Spinal cord (tissue), 9 donors: ENCODE measurements at regions not wholly inside any gene's neighbourhood (a gene's known extent, or its start where the extent isn't known, plus 50 kb on each side); places are given as distances from the start of the nearest gene placed in this dataset.
A peak's percentile ranks its signal among the peaks of the same experiment; 100 is the strongest.

Experiments used
- DNase-seq, 6 donors: peaks; one replicate each; pipeline versions ENCODE4 v3.0.0 to v3.0.0-alpha.2; 2013 to 2015; ENCODE audit warnings: low spot score in 6 of 6, low read depth in 4 of 6
- H3K27ac ChIP-seq: one replicate; pipeline ENCODE4 v1.5.1; 2013; ENCODE audit warnings: low read depth, low read length, control low read depth
- H3K27me3 ChIP-seq: one replicate; pipeline ENCODE4 v1.6.1; 2013; ENCODE audit warnings: low read length; ENCODE audit not compliant: control insufficient read depth, insufficient read depth
- H3K36me3 ChIP-seq: one replicate; pipeline ENCODE4 v1.6.1; 2013; ENCODE audit warnings: low read length; ENCODE audit not compliant: control insufficient read depth, insufficient read depth
- H3K4me1 ChIP-seq: one replicate; pipeline ENCODE4 v1.6.1; 2013; ENCODE audit warnings: low read length; ENCODE audit not compliant: control insufficient read depth, insufficient read depth
- H3K4me3 ChIP-seq: one replicate; pipeline ENCODE4 v1.5.1; 2013; ENCODE audit warnings: low read depth, low read length, control low read depth
- H3K9me3 ChIP-seq: one replicate; pipeline ENCODE4 v1.6.1; 2013; ENCODE audit warnings: low read length; ENCODE audit not compliant: control insufficient read depth, insufficient read depth
- WGBS: methylation state at CpG from one replicate; pipeline ENCODE4 v1.1.5; 2013; ENCODE audit warnings: missing lambda C conversion rate; ENCODE audit not compliant: insufficient coverage; 5-methylcytosine and 5-hydroxymethylcytosine counted together
- donor health status: healthy.

GRCh38 chr15:88741671-88742070 is 61.6 kb upstream of the ACAN start:
- H3K27ac ChIP-seq = no peak overlapping the region
- H3K36me3 ChIP-seq = no peaks in the 10 kb centered on the region
- no peaks in the 10 kb centered on the region for H3K27me3 ChIP-seq
- WGBS = 44% methylated on average over 31 of the region's 31 CpGs
- peak in 2 of 6 donors; percentile 22 to 24 for DNase-seq
- no peak overlapping the region for H3K4me3 ChIP-seq
- peaks cover 15% of the 10 kb centered on the region for H3K4me1 ChIP-seq
- no peaks in the 10 kb centered on the region for H3K9me3 ChIP-seq

GRCh38 chr15:88742161-88742560 is 61.1 kb upstream of the ACAN start:
- no peak overlapping the region for H3K4me3 ChIP-seq
- no peaks in the 10 kb centered on the region for H3K36me3 ChIP-seq
- WGBS = 79% methylated on average over 4 of the region's 4 CpGs
- no peaks in the 10 kb centered on the region for H3K27me3 ChIP-seq
- H3K27ac ChIP-seq = no peak overlapping the region
- H3K9me3 ChIP-seq = no peaks in the 10 kb centered on the region
- peaks cover 15% of the 10 kb centered on the region for H3K4me1 ChIP-seq
- no peak for DNase-seq

GRCh38 chr15:88744548-88745020 is 58.7 kb upstream of the ACAN start:
- Histone ChIP-seq H3K9me3 (no peaks in the 10 kb centered on the region), H3K27me3 (no peaks in the 10 kb centered on the region), H3K4me3 (no peak overlapping the region), H3K36me3 (no peaks in the 10 kb centered on the region), H3K27ac (no peak overlapping the region), H3K4me1 (peaks cover 15% of the 10 kb centered on the region)
- no peak for DNase-seq
- 55% methylated on average over 5 of the region's 7 CpGs for WGBS

GRCh38 chr15:88745065-88745464 is 58.2 kb upstream of the ACAN start:
- Histone ChIP-seq H3K36me3 (no peaks in the 10 kb centered on the region), H3K27me3 (no peaks in the 10 kb centered on the region), H3K4me3 (no peak overlapping the region), H3K27ac (no peak overlapping the region), H3K9me3 (no peaks in the 10 kb centered on the region), H3K4me1 (peaks cover 15% of the 10 kb centered on the region)
- no peak for DNase-seq
- no CpG with 5 or more reads among the region's 2 CpGs for WGBS

GRCh38 chr15:88745696-88746095 is 57.5 kb upstream of the ACAN start:
- H3K9me3 ChIP-seq = no peaks in the 10 kb centered on the region
- no peak overlapping the region for H3K4me3 ChIP-seq
- DNase-seq = no peak
- no CpG with 5 or more reads among the region's 2 CpGs for WGBS
- H3K27me3 ChIP-seq = no peaks in the 10 kb centered on the region
- no peak overlapping the region for H3K27ac ChIP-seq
- H3K36me3 ChIP-seq = no peaks in the 10 kb centered on the region
- peaks cover 15% of the 10 kb centered on the region for H3K4me1 ChIP-seq

GRCh38 chr15:88746451-88746850 is 56.8 kb upstream of the ACAN start:
- H3K4me3 ChIP-seq = no peak overlapping the region
- no CpG with 5 or more reads among the region's 5 CpGs for WGBS
- no peaks in the 10 kb centered on the region for H3K36me3 ChIP-seq
- DNase-seq = no peak
- no peaks in the 10 kb centered on the region for H3K9me3 ChIP-seq
- H3K4me1 ChIP-seq = peaks cover 9% of the 10 kb centered on the region
- no peaks in the 10 kb centered on the region for H3K27me3 ChIP-seq
- no peak overlapping the region for H3K27ac ChIP-seq

- 100% methylated on average over 1 of the region's 1 CpG for WGBS
- H3K36me3 ChIP-seq = no peaks in the 10 kb centered on the region
- no peaks in the 10 kb centered on the region for H3K9me3 ChIP-seq
- H3K4me3 ChIP-seq = no peak overlapping the region
- no peaks in the 10 kb centered on the region for H3K27me3 ChIP-seq
- H3K27ac ChIP-seq = no peak overlapping the region
- no peak for DNase-seq
- peaks cover 3% of the 10 kb centered on the region for H3K4me1 ChIP-seq
These were observed 56.1 kb upstream of the ACAN start for GRCh38 chr15:88747111-88747510.

- H3K9me3 ChIP-seq = no peaks in the 10 kb centered on the region
- DNase-seq = no peak
- no peaks in the 10 kb centered on the region for H3K36me3 ChIP-seq
- no peak overlapping the region for H3K27ac ChIP-seq
- no peak overlapping the region for H3K4me3 ChIP-seq
- WGBS = no CpG with 5 or more reads among the region's 2 CpGs
- no peaks in the 10 kb centered on the region for H3K4me1 ChIP-seq
- H3K27me3 ChIP-seq = no peaks in the 10 kb centered on the region
These were observed 55.6 kb upstream of the ACAN start for GRCh38 chr15:88747631-88748030.

- Histone ChIP-seq H3K27me3 (no peaks in the 10 kb centered on the region), H3K36me3 (no peaks in the 10 kb centered on the region), H3K4me1 (no peaks in the 10 kb centered on the region), H3K4me3 (no peak overlapping the region), H3K27ac (no peak overlapping the region), H3K9me3 (no peaks in the 10 kb centered on the region)
- no peak for DNase-seq
- WGBS = no CpG with 5 or more reads among the region's 3 CpGs
These were observed 55.2 kb upstream of the ACAN start for GRCh38 chr15:88748081-88748480.

GRCh38 chr15:88748651-88749050 is 54.6 kb upstream of the ACAN start:
- H3K9me3 ChIP-seq = no peaks in the 10 kb centered on the region
- no peaks in the 10 kb centered on the region for H3K36me3 ChIP-seq
- H3K27ac ChIP-seq = no peak overlapping the region
- DNase-seq = no peak
- no peak overlapping the region for H3K4me3 ChIP-seq
- WGBS = 80% methylated on average over 1 of the region's 2 CpGs
- no peaks in the 10 kb centered on the region for H3K4me1 ChIP-seq
- H3K27me3 ChIP-seq = no peaks in the 10 kb centered on the region
